GM13976 (cell line): ENCODE measurements at regions not wholly inside any gene's neighbourhood (a gene's known extent, or its start where the extent isn't known, plus 50 kb on each side); places are given as distances from the start of the nearest gene placed in this dataset.

Source experiments
- DNase-seq: peaks from one replicate; pipeline ENCODE4 v3.0.0; 2012; ENCODE audit warnings: low spot score
- in situ Hi-C: fragments of 300-500 bp; cut with MboI; formaldehyde crosslinking; loops from one replicate; pipeline ENCODE4 v1.12.0; 2022; ENCODE audit warnings: low sequenced_read_pairs, mixed read lengths, inconsistent platforms; ENCODE audit not compliant: unreplicated experiment
- TF ChIP-seq, protein P1 (sequence below): IDR thresholded peaks from 2 replicates; pipeline ENCODE4 v1.5.1; 2012; ENCODE audit warnings: borderline replicate concordance, mild to moderate bottlenecking; ENCODE audit not compliant: insufficient read depth; ENCODE audit errors: extremely low read depth, missing control alignments, control extremely low read depth

DNA sequence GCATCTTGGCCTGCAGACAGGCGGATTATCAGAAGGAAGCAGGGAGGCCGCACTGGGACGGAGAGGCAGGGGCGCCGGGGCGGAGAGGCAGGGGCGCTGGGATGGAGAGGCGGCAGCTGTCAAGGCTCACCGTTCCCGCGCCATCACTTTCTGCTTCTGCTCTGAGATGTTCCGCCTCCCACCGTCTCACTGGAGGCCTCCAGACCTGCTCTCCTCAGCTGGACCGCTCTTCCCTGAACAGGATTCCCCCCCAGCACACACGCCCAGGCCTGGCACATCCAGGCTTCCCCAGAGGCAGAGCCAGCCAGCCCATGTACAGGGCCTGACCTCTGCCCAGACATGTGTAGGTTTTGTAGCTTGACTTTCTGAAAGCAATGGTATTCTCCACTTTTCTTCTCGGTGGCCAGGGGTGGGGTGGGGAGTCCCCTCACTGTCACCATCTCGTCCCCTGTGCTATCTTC is 84.1 kb downstream of the RIPK4 start:
- in situ Hi-C loops, result no loop called here
- TF ChIP-seq, protein P1, sequence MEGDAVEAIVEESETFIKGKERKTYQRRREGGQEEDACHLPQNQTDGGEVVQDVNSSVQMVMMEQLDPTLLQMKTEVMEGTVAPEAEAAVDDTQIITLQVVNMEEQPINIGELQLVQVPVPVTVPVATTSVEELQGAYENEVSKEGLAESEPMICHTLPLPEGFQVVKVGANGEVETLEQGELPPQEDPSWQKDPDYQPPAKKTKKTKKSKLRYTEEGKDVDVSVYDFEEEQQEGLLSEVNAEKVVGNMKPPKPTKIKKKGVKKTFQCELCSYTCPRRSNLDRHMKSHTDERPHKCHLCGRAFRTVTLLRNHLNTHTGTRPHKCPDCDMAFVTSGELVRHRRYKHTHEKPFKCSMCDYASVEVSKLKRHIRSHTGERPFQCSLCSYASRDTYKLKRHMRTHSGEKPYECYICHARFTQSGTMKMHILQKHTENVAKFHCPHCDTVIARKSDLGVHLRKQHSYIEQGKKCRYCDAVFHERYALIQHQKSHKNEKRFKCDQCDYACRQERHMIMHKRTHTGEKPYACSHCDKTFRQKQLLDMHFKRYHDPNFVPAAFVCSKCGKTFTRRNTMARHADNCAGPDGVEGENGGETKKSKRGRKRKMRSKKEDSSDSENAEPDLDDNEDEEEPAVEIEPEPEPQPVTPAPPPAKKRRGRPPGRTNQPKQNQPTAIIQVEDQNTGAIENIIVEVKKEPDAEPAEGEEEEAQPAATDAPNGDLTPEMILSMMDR, result no peak
- no peak for DNase-seq

- in situ Hi-C loops, result no loop called here
- TF ChIP-seq, protein P1, result no peak
- no peak for DNase-seq
These were observed 84.7 kb downstream of the RIPK4 start for GRCh38 chr21:41681939-41682718.

- in situ Hi-C loops, result no loop called here
- no peak for DNase-seq
- TF ChIP-seq, protein P1, result no peak
These were observed 85.5 kb downstream of the RIPK4 start for GRCh38 chr21:41681348-41681801.

DNA sequence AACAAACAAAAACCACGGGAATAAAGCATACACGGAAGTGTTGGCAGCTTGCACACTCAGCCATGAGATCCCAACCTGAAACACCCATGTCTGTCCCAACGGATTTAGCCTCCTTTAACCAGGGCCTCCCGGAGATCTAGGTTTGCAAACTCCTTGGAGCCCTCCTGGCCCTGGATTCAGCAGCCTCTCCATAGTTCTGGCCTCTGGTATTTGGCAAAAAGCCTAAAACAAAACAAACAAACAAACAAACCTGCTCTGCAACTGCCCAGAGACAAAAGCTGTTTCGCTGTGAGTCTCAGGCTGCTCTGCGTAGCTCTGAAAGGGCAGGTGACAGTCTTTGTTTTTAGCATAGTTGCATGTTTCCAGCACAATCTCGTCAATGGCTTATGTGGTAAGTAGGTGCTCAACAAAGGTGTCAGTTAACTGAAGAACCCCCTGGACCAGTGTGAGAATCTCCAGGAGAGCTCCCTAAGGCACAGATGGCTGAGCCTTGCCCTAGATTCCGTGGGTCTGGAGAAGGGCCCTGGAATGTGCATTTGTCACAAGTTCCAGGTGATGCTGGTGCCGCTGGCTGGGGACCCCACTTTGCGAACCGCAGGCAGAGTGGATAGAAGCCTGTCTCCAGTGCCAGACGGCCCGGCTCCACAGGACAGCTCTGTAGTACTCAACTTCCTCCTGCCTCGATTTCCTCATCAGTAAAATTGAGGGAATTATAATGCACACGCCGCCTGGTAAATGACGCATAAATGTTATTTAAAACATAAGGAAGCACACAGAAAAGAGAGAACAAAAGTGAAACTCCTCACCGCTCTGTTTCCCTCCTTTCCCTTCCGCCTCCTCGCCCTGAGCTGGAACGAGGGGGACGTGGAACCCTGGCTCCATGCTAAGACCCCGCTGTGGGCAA is 86.2 kb downstream of the RIPK4 start:
- no peak for DNase-seq
- in situ Hi-C loops, result no loop called here
- TF ChIP-seq, protein P1, result no peak

DNA sequence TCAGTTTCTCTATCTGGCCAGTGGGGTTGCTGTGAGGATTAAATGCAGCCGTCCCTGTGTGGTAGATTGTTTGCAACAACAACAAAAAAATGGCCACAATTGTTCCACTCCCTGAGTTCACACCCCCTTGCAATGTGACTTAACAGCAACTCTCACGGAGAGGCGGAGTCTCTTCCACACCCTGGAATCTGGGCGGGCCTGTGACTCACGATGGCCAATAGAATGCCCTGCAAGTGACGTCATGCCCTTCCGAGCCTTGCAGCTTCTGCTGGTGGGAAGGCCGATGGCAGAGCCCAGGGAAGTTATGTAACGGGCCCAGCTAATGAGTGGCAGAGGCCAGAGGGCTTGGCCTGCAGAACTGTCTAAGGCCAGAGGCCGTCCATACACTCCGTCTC is 87.9 kb downstream of the RIPK4 start:
- DNase-seq, result no peak
- in situ Hi-C loops, result no loop called here
- TF ChIP-seq, protein P1, result no peak
